ENCODE measurements at regions not wholly inside any gene's neighbourhood (a gene's known extent, or its start where the extent isn't known, plus 50 kb on each side); places are given as distances from the start of the nearest gene placed in this dataset.
"Not testable (repeated sequence)": the region's sequence is repeated elsewhere in the genome, so short reads cannot be mapped to it uniquely, and the experiment has no call there.

GRCh38 chr4:78691971-78692821 is 84.0 kb upstream of the BMP2K start:
- peak; percentile 30 for DNase-seq (ENCODE audit: low spot score)

- DNase-seq (ENCODE audit: low spot score), result no peak
These were observed 83.4 kb upstream of the BMP2K start for GRCh38 chr4:78692822-78693170.

GRCh38 chr4:78693777-78694456 is 82.2 kb upstream of the BMP2K start:
- DNase-seq (ENCODE audit: low spot score), result no peak

- DNase-seq (ENCODE audit: low spot score), result no peak
These were observed 81.7 kb upstream of the BMP2K start for GRCh38 chr4:78694457-78694787.

GRCh38 chr4:78695910-78696309 is 80.2 kb upstream of the BMP2K start:
- no peak for DNase-seq (ENCODE audit: low spot score)

- DNase-seq (ENCODE audit: low spot score), result no peak
These were observed 73.1 kb upstream of the BMP2K start for GRCh38 chr4:78703079-78703478.

- no peak for DNase-seq (ENCODE audit: low spot score)
These were observed 71.8 kb upstream of the BMP2K start for GRCh38 chr4:78704317-78704716.

- DNase-seq (ENCODE audit: low spot score), result peak; percentile 20
These were observed 71.0 kb upstream of the BMP2K start for GRCh38 chr4:78704981-78705683.

GRCh38 chr4:78706302-78706701 is 69.8 kb upstream of the BMP2K start:
- DNase-seq (ENCODE audit: low spot score), result no peak

GRCh38 chr4:78707268-78707667 is 68.9 kb upstream of the BMP2K start:
- peak; percentile 26 for DNase-seq (ENCODE audit: low spot score)

GRCh38 chr4:78707793-78708192 is 68.4 kb upstream of the BMP2K start:
- no peak for DNase-seq (ENCODE audit: low spot score)

GRCh38 chr4:78710536-78710935 is 65.6 kb upstream of the BMP2K start:
- DNase-seq (ENCODE audit: low spot score), result no peak

GRCh38 chr4:78711676-78712075 is 64.5 kb upstream of the BMP2K start:
- no peak for DNase-seq (ENCODE audit: low spot score)

- DNase-seq (ENCODE audit: low spot score), result not testable (repeated sequence)
These were observed 61.6 kb upstream of the BMP2K start for GRCh38 chr4:78714598-78714997.

GRCh38 chr4:78715372-78715771 is 60.8 kb upstream of the BMP2K start:
- DNase-seq (ENCODE audit: low spot score), result not testable (repeated sequence)

- not testable (repeated sequence) for DNase-seq (ENCODE audit: low spot score)
These were observed 58.4 kb upstream of the BMP2K start for GRCh38 chr4:78717712-78718111.

GRCh38 chr4:78720204-78720603 is 55.9 kb upstream of the BMP2K start:
- DNase-seq (ENCODE audit: low spot score), result no peak

- DNase-seq (ENCODE audit: low spot score), result no peak
These were observed 55.0 kb upstream of the BMP2K start for GRCh38 chr4:78720994-78721677.

GRCh38 chr4:78721747-78722146 is 54.4 kb upstream of the BMP2K start:
- no peak for DNase-seq (ENCODE audit: low spot score)

GRCh38 chr4:78722320-78722719 is 53.8 kb upstream of the BMP2K start:
- DNase-seq (ENCODE audit: low spot score), result no peak

GRCh38 chr4:78722878-78723277 is 53.3 kb upstream of the BMP2K start:
- no peak for DNase-seq (ENCODE audit: low spot score)

Measured in germinal center (tissue), 1 donor.